ENCODE measurements at regions not wholly inside any gene's neighbourhood (a gene's known extent, or its start where the extent isn't known, plus 50 kb on each side); places are given as distances from the start of the nearest gene placed in this dataset.

- no peak for ATAC-seq (ENCODE audit: poor library complexity)
- intact Hi-C loops (cut with DNase I): no loop called here
Observed at GRCh38 chr7:41334071-41334862, 368.6 kb downstream of the INHBA start.

GRCh38 chr7:41333511-41333910, 369.4 kb downstream of the INHBA start:
- intact Hi-C loops (cut with DNase I): no loop called here
- DNase-seq (no peak), ATAC-seq (ENCODE audit: poor library complexity) (no peak)

More at GRCh38 chr7:41334071-41334862, 368.6 kb downstream of the INHBA start:
- no peak for DNase-seq

GRCh38 chr7:41331194-41331593, 371.7 kb downstream of the INHBA start:
- no peak for ATAC-seq (ENCODE audit: poor library complexity)
- intact Hi-C loops (cut with DNase I): no loop called here
- DNase-seq: no peak

- intact Hi-C loops (cut with DNase I): no loop called here
- no peak for ATAC-seq (ENCODE audit: poor library complexity)
- no peak for DNase-seq
Observed at GRCh38 chr7:41328544-41328943, 374.3 kb downstream of the INHBA start.

GRCh38 chr7:41328131-41328530, 374.8 kb downstream of the INHBA start:
- ATAC-seq (ENCODE audit: poor library complexity) (no peak), DNase-seq (no peak)
- intact Hi-C loops (cut with DNase I): no loop called here

GRCh38 chr7:41326616-41327015, 376.3 kb downstream of the INHBA start:
- ATAC-seq (ENCODE audit: poor library complexity) (no peak), DNase-seq (no peak)
- intact Hi-C loops (cut with DNase I): no loop called here

GRCh38 chr7:41323806-41324205, 379.1 kb downstream of the INHBA start:
- DNase-seq (no peak), ATAC-seq (ENCODE audit: poor library complexity) (no peak)

GRCh38 chr7:41319581-41319980, 383.3 kb downstream of the INHBA start:
- no peak for DNase-seq
- no peak for ATAC-seq (ENCODE audit: poor library complexity)
- intact Hi-C loops (cut with DNase I): no loop called here

More at GRCh38 chr7:41323806-41324205, 379.1 kb downstream of the INHBA start:
- intact Hi-C loops (cut with DNase I): no loop called here

- ATAC-seq (ENCODE audit: poor library complexity): no peak
- no peak for DNase-seq
- intact Hi-C loops (cut with DNase I): no loop called here
Observed at GRCh38 chr7:41316410-41316809, 386.5 kb downstream of the INHBA start.

- ATAC-seq (ENCODE audit: poor library complexity) (no peak), DNase-seq (no peak)
- intact Hi-C loops (cut with DNase I): no loop called here
Observed at GRCh38 chr7:41315764-41316163, 387.1 kb downstream of the INHBA start.

- ATAC-seq (ENCODE audit: poor library complexity) (no peak), DNase-seq (no peak)
- intact Hi-C loops (cut with DNase I): no loop called here
Observed at GRCh38 chr7:41313171-41313570, 389.7 kb downstream of the INHBA start.

GRCh38 chr7:41312235-41312634, 390.7 kb downstream of the INHBA start:
- intact Hi-C loops (cut with DNase I): no loop called here
- ATAC-seq (ENCODE audit: poor library complexity): no peak
- no peak for DNase-seq

GRCh38 chr7:41311301-41311700, 391.6 kb downstream of the INHBA start:
- intact Hi-C loops (cut with DNase I): no loop called here
- DNase-seq: no peak
- no peak for ATAC-seq (ENCODE audit: poor library complexity)

- DNase-seq: no peak
- no peak for ATAC-seq (ENCODE audit: poor library complexity)
- intact Hi-C loops (cut with DNase I): no loop called here
Observed at GRCh38 chr7:41306486-41306885, 396.4 kb downstream of the INHBA start.

- intact Hi-C loops (cut with DNase I): no loop called here
- no peak for ATAC-seq (ENCODE audit: poor library complexity)
- no peak for DNase-seq
Observed at GRCh38 chr7:41305001-41305400, 397.9 kb downstream of the INHBA start.

GRCh38 chr7:41303709-41304108, 399.2 kb downstream of the INHBA start:
- DNase-seq: no peak
- ATAC-seq (ENCODE audit: poor library complexity): no peak
- intact Hi-C loops (cut with DNase I): no loop called here

GRCh38 chr7:41298409-41298808, 404.5 kb downstream of the INHBA start:
- intact Hi-C loops (cut with DNase I): no loop called here
- DNase-seq (no peak), ATAC-seq (ENCODE audit: poor library complexity) (no peak)

GRCh38 chr7:41297166-41297565, 405.7 kb downstream of the INHBA start:
- intact Hi-C loops (cut with DNase I): no loop called here
- no peak for ATAC-seq (ENCODE audit: poor library complexity)
- DNase-seq: no peak

- DNase-seq (no peak), ATAC-seq (ENCODE audit: poor library complexity) (no peak)
- intact Hi-C loops (cut with DNase I): no loop called here
Observed at GRCh38 chr7:41295455-41295815, 407.5 kb downstream of the INHBA start.

GRCh38 chr7:41294556-41295454, 408.1 kb downstream of the INHBA start:
- intact Hi-C loops (cut with DNase I): no loop called here
- no peak for DNase-seq
- no peak for ATAC-seq (ENCODE audit: poor library complexity)

Data from Right ventricle myocardium superior (tissue), 1 donor.